ENCODE measurements at regions not wholly inside any gene's neighbourhood (a gene's known extent, or its start where the extent isn't known, plus 50 kb on each side); places are given as distances from the start of the nearest gene placed in this dataset.

GRCh38 chr16:55930036-55930435 lies 54.9 kb upstream of the CES5A start:
- no peak for DNase-seq (ENCODE audit: low read depth)
- no peak for TF ChIP-seq CTCF (IDR thresholded peaks at IDR 0.05; ENCODE audit: low read depth, low read length, missing control alignments)
- H3K4me3 ChIP-seq (ENCODE audit: low read depth, low read length), result no peak overlapping the region

- no peak for TF ChIP-seq CTCF (IDR thresholded peaks at IDR 0.05; ENCODE audit: low read depth, low read length, missing control alignments)
- no peak for DNase-seq (ENCODE audit: low read depth)
- H3K4me3 ChIP-seq (ENCODE audit: low read depth, low read length), result no peak overlapping the region
These were observed 54.0 kb upstream of the CES5A start for GRCh38 chr16:55929181-55929580.

GRCh38 chr16:55925242-55925641 lies 50.1 kb upstream of the CES5A start:
- no peak for DNase-seq (ENCODE audit: low read depth)
- no peak for TF ChIP-seq CTCF (IDR thresholded peaks at IDR 0.05; ENCODE audit: low read depth, low read length, missing control alignments)
- no peak overlapping the region for H3K4me3 ChIP-seq (ENCODE audit: low read depth, low read length)

Measured in GM12864 (cell line).